Naive thymus-derived CD8-positive, alpha-beta T cell (primary cell): ENCODE measurements at regions not wholly inside any gene's neighbourhood (a gene's known extent, or its start where the extent isn't known, plus 50 kb on each side); places are given as distances from the start of the nearest gene placed in this dataset. TPM values are rescaled to one million over a fixed set of nuclear protein-coding genes. Genes with fewer than 3 reads are reported as not detected.

Experiments used
- ATAC-seq, 2 donors: fragments of 150-1000 bp; cut with Tn5 transposase in 1 of 2; sonication (Bioruptor Pico), chemical (Tn5 transposase) in 1 of 2; 1 replicate in 1 of 2; 2 replicates in 1 of 2; pipeline ENCODE4 v1.10.0; 2021; ENCODE audit warnings: mild to moderate bottlenecking in 2 of 2, moderate library complexity in 2 of 2
- POLR2A ChIA-PET: fragments of 350-600 bp; sonication (Branson Sonifier 250); formaldehyde crosslinking; loops from one replicate; lab custom pipeline; 2021; ENCODE audit warnings: antibody characterized with exemption; lab: Charles Lee
- DNase-seq, 10 donors: peaks; one replicate each; pipeline versions ENCODE4 v3.0.0 to v3.0.0-alpha.2; 2020 to 2022
- H3K27ac Mint-ChIP-seq, 10 donors: one replicate each; pipeline ENCODE4 v1.8.0; 2020 to 2022; ENCODE audit warnings: mild to moderate bottlenecking in 10 of 10, mixed read lengths in 10 of 10, moderate library complexity in 4 of 10, inconsistent platforms in 1 of 10
- H3K27me3 Mint-ChIP-seq, 5 donors: one replicate each; pipeline ENCODE4 v1.8.0; 2021 to 2022; ENCODE audit warnings: mixed read lengths in 5 of 5
- H3K36me3 Mint-ChIP-seq, 3 donors: one replicate each; pipeline ENCODE4 v1.8.0; 2020 to 2022; ENCODE audit warnings: mixed read lengths in 3 of 3, mild to moderate bottlenecking in 2 of 3, inconsistent platforms in 1 of 3
- H3K4me1 Mint-ChIP-seq, 4 donors: one replicate each; pipeline ENCODE4 v1.8.0; 2021 to 2022; ENCODE audit warnings: mixed read lengths in 4 of 4
- H3K4me3 Mint-ChIP-seq, 10 donors: one replicate each; pipeline ENCODE4 v1.8.0; 2020 to 2022; ENCODE audit warnings: mild to moderate bottlenecking in 10 of 10, mixed read lengths in 10 of 10, moderate library complexity in 6 of 10, inconsistent platforms in 1 of 10
- H3K9me3 Mint-ChIP-seq, 9 donors: one replicate each; pipeline ENCODE4 v1.8.0; 2020 to 2022; ENCODE audit warnings: mixed read lengths in 9 of 9, mild to moderate bottlenecking in 3 of 9, inconsistent platforms in 1 of 9, moderate library complexity in 1 of 9
- microRNA-seq: library from miRNA; unstranded; fragments of <30 nt; microRNA quantifications from one replicate; pipeline ENCODE4 v1.2.0, GENCODE V29; 2022; ENCODE audit warnings: borderline microRNAs expressed

DNA sequence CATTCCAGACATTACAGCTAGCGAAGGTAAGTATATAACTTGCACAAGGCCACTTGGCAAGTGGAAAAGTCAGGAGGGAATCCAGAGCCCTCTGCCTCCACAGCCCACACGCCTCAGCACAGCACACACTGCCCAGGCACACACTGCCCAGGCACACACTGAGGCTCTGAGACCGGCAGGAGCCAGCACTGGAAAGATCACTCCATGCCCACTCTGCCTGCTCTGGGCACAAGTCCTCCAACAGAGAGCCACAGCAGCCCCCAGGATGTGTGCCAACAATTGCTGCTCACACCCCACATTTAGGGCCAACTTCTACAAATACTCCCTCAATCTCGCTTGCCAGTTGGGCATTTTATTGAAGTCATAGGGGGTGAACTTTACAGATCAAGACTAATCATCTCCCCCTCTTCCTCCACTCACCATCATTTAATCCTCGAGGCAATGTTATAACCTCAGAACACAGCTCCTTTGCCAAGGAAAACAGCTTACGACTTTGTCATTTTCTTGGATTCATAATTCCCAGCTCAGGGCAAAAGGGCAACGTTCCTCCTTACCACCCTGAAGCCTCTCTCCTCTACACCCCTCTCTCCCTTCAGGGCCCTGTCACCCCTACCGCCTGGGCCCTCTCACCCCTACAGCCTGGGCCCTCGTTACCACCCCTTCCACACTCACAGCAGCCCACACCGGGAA is 53.0 kb upstream of the TPM1 start:
- ATAC-seq: no peak
- Mint-ChIP-seq H3K27me3 (peaks cover 10 to 42% (median 36%) of the 10 kb centered on the region in 5 donors), H3K27ac (peak overlapping the region in 1 of 10 donors; percentile 82), H3K9me3 (peaks cover 0 to 2% (median 0%) of the 10 kb centered on the region in 9 donors), H3K4me1 (no peaks in the 10 kb centered on the region), H3K4me3 (no peak overlapping the region), H3K36me3 (no peaks in the 10 kb centered on the region)
- no peak for DNase-seq
- POLR2A ChIA-PET: no interaction called here

DNA sequence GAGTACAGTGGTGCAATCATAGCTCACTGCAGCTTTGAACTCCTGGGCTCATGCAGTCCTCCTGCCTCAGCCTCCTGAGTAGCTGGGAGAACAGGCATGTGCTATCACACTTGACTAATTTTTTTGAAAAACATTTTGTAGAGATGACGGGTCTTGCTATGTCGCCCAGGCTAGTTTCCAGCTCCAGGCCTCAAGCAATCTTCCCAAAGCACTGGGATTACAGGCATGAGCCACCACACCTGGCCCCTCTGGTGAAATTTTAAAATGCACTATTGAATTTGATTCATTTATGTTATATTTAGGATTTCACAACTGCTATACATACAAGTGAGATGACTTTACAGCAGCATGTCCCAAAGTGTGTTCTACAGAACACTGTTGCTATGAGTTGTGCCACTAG is 50.8 kb upstream of the TPM1 start:
- no peak for ATAC-seq
- Mint-ChIP-seq H3K27ac (no peak overlapping the region), H3K4me1 (no peaks in the 10 kb centered on the region), H3K27me3 (peaks cover 2 to 31% (median 27%) of the 10 kb centered on the region in 5 donors), H3K9me3 (no peaks in the 10 kb centered on the region), H3K36me3 (no peaks in the 10 kb centered on the region), H3K4me3 (no peak overlapping the region)
- POLR2A ChIA-PET: no interaction called here
- no peak for DNase-seq

DNA sequence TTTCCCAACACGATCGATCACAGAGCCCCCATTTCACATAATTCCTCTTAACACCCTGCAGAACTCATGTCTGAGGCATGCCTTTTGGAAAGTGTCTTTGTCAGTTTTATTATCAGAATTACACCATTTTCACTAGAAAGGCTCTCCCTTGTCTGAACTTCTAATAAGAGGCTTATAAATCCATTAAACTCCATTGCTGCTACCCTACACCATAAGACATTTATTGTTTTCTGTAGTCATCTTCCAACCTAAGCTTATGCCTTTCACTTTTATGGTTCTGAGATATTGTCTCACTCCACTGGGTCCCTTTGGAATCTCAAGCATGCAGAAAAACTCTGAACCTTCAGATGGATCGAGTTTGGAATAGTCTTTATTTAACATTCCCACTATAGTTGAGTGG is 50.2 kb upstream of the TPM1 start:
- H3K27me3 Mint-ChIP-seq: peaks cover 2 to 29% (median 23%) of the 10 kb centered on the region in 5 donors
- H3K4me3 Mint-ChIP-seq: no peak overlapping the region
- H3K27ac Mint-ChIP-seq: no peak overlapping the region
- no peaks in the 10 kb centered on the region for H3K9me3 Mint-ChIP-seq
- POLR2A ChIA-PET: no interaction called here
- ATAC-seq: no peak
- DNase-seq: no peak
- no peaks in the 10 kb centered on the region for H3K36me3 Mint-ChIP-seq
- H3K4me1 Mint-ChIP-seq: no peaks in the 10 kb centered on the region

Small RNAs in the stretch of these regions (microRNA-seq; reads per million reads assigned to microRNA genes)
- 7.2 reads per million, percentile 21 among the genes with 10 or more reads in this experiment for gene MIR190A
- gene MIR6085: not detected
- gene MIR8067: not detected
